ENCODE measurements at regions not wholly inside any gene's neighbourhood (a gene's known extent, or its start where the extent isn't known, plus 50 kb on each side); places are given as distances from the start of the nearest gene placed in this dataset.

DNA sequence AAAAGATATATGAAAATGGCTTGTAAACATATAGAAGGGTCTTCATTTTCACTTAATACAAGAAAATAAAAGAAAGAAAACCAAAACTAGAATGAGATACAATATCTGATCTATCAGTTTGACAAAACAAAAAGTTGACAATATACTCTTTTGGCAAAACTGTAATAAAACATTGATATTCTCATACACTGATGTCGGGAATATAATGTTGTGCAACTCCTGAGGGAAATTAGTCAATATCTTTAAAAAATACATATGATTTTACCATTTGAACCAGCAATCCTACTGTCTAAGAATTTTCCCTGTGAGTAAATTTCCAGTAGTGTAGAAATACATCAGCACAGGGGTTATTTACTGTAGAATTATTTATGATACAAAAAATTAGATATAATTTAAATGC is 336.1 kb upstream of the FSIP2 start:
- TF ChIP-seq EZH2 (IDR thresholded peaks at IDR 0.05; ENCODE audit: borderline replicate concordance, low read depth, low read length, severe bottlenecking) (no peak), POLR2AphosphoS5 (IDR thresholded peaks at IDR 0.05; ENCODE audit: insufficient read depth, low read depth, low read length) (no peak), JUN (IDR thresholded peaks at IDR 0.05; ENCODE audit: borderline replicate concordance, insufficient read depth, insufficient read length, low read depth) (no peak), GATA2 (IDR thresholded peaks at IDR 0.05; ENCODE audit: insufficient read depth, insufficient read length, low read depth, low read length) (no peak), FOS (IDR thresholded peaks at IDR 0.05; ENCODE audit: borderline replicate concordance, insufficient read depth, low read length) (no peak), MYC (IDR thresholded peaks at IDR 0.05; ENCODE audit: low read depth, low read length) (no peak)
- TF ChIP-seq, protein P1, sequence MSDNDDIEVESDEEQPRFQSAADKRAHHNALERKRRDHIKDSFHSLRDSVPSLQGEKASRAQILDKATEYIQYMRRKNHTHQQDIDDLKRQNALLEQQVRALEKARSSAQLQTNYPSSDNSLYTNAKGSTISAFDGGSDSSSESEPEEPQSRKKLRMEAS (IDR thresholded peaks at IDR 0.05; ENCODE audit: insufficient read depth, insufficient read length): no peak
- H3K9me1 ChIP-seq (replicated peaks; ENCODE audit: control insufficient read depth, extremely low read depth, insufficient read depth, low read length): no peaks in the 10 kb centered on the region
- no peaks in the 10 kb centered on the region for H3K36me3 ChIP-seq (ENCODE audit: control insufficient read depth in 2 of 2, extremely low read depth in 1 of 2, insufficient read depth in 2 of 2, low read length in 2 of 2)
- H3K79me2 ChIP-seq (ENCODE audit: control insufficient read depth, insufficient read depth, low read length): no peaks in the 10 kb centered on the region
- H3K4me1 ChIP-seq (ENCODE audit: control insufficient read depth, extremely low read depth, insufficient read depth, low read length): no peaks in the 10 kb centered on the region
- no peak overlapping the region for H3K4me2 ChIP-seq (ENCODE audit: insufficient read depth, low read length)
- H3K9ac ChIP-seq (replicated peaks; ENCODE audit: extremely low read depth, insufficient read depth, low read length): no peak overlapping the region
- POLR2A ChIA-PET: no interaction called here
- DNase-seq (ENCODE audit: low read depth, low spot score) (no peak), FAIRE-seq (no peak)
- no peaks in the 10 kb centered on the region for H4K20me1 ChIP-seq (replicated peaks; ENCODE audit: control insufficient read depth, extremely low read depth, insufficient read depth, low read length)
- no TSS peak for BruUV-seq (replicated peaks)
- no peaks in the 10 kb centered on the region for H3K9me3 ChIP-seq (replicated peaks; ENCODE audit: control insufficient read depth, insufficient read depth, low read length)
- intact Hi-C loops (cut with micrococcal nuclease): no loop called here
- H2AFZ ChIP-seq (ENCODE audit: low read depth, low read length): no peak overlapping the region
- H3K27ac ChIP-seq (ENCODE audit: insufficient read depth, low read depth, low read length): no peak overlapping the region
- no peaks in the 10 kb centered on the region for H3K27me3 ChIP-seq (ENCODE audit: control insufficient read depth in 2 of 2, insufficient read depth in 2 of 2, low read length in 2 of 2)
- dilution Hi-C loops (cut with MboI; ENCODE audit: extremely low pct_ligation_motif_present, low sequenced_read_pairs): no loop called here
- CTCF ChIA-PET: no interaction called here
- no peak overlapping the region for H3K4me3 ChIP-seq (replicated peaks in 1 of 3; ENCODE audit: insufficient read depth in 1 of 3, low read depth in 1 of 3, low read length in 3 of 3)

DNA sequence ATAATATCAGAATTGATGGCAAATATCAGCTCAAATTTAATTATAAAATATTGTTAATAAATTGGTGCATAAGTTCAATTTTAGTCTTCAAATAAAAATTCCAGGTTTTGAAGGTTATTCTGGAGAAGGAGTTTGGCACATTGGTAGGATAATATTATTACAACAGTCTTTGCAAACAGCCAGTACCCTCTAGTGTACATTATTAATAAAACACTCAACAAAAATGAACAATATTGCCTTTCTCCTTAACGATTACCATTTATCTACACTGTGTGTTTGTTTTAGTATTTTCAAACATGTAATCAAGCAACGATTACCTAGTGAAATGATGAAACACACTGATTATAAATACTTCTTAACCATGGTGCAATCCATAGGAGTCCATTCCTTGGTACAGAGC is 334.0 kb upstream of the FSIP2 start:
- H3K4me2 ChIP-seq (ENCODE audit: insufficient read depth, low read length): no peak overlapping the region
- no peaks in the 10 kb centered on the region for H3K27me3 ChIP-seq (ENCODE audit: control insufficient read depth in 2 of 2, insufficient read depth in 2 of 2, low read length in 2 of 2)
- dilution Hi-C loops (cut with MboI; ENCODE audit: extremely low pct_ligation_motif_present, low sequenced_read_pairs): no loop called here
- ChIA-PET POLR2A (no interaction called here), CTCF (no interaction called here)
- H3K79me2 ChIP-seq (ENCODE audit: control insufficient read depth, insufficient read depth, low read length): no peaks in the 10 kb centered on the region
- no peak overlapping the region for H3K4me3 ChIP-seq (replicated peaks in 1 of 3; ENCODE audit: insufficient read depth in 1 of 3, low read depth in 1 of 3, low read length in 3 of 3)
- intact Hi-C loops (cut with micrococcal nuclease): no loop called here
- DNase-seq (ENCODE audit: low read depth, low spot score) (no peak), FAIRE-seq (no peak)
- H3K9me3 ChIP-seq (replicated peaks; ENCODE audit: control insufficient read depth, insufficient read depth, low read length): no peaks in the 10 kb centered on the region
- no peaks in the 10 kb centered on the region for H4K20me1 ChIP-seq (replicated peaks; ENCODE audit: control insufficient read depth, extremely low read depth, insufficient read depth, low read length)
- no peaks in the 10 kb centered on the region for H3K9me1 ChIP-seq (replicated peaks; ENCODE audit: control insufficient read depth, extremely low read depth, insufficient read depth, low read length)
- no peaks in the 10 kb centered on the region for H3K36me3 ChIP-seq (ENCODE audit: control insufficient read depth in 2 of 2, extremely low read depth in 1 of 2, insufficient read depth in 2 of 2, low read length in 2 of 2)
- no peak overlapping the region for H3K9ac ChIP-seq (replicated peaks; ENCODE audit: extremely low read depth, insufficient read depth, low read length)
- TF ChIP-seq, protein P1 (IDR thresholded peaks at IDR 0.05; ENCODE audit: insufficient read depth, insufficient read length): no peak
- TF ChIP-seq FOS (IDR thresholded peaks at IDR 0.05; ENCODE audit: borderline replicate concordance, insufficient read depth, low read length) (no peak), GATA2 (IDR thresholded peaks at IDR 0.05; ENCODE audit: insufficient read depth, insufficient read length, low read depth, low read length) (no peak), JUN (IDR thresholded peaks at IDR 0.05; ENCODE audit: borderline replicate concordance, insufficient read depth, insufficient read length, low read depth) (no peak), POLR2AphosphoS5 (IDR thresholded peaks at IDR 0.05; ENCODE audit: insufficient read depth, low read depth, low read length) (no peak), MYC (IDR thresholded peaks at IDR 0.05; ENCODE audit: low read depth, low read length) (no peak), EZH2 (IDR thresholded peaks at IDR 0.05; ENCODE audit: borderline replicate concordance, low read depth, low read length, severe bottlenecking) (no peak), POLR2A (IDR thresholded peaks at IDR 0.05; ENCODE audit: low read depth, low read length) (no peak)
- TF ChIP-seq, protein P2, sequence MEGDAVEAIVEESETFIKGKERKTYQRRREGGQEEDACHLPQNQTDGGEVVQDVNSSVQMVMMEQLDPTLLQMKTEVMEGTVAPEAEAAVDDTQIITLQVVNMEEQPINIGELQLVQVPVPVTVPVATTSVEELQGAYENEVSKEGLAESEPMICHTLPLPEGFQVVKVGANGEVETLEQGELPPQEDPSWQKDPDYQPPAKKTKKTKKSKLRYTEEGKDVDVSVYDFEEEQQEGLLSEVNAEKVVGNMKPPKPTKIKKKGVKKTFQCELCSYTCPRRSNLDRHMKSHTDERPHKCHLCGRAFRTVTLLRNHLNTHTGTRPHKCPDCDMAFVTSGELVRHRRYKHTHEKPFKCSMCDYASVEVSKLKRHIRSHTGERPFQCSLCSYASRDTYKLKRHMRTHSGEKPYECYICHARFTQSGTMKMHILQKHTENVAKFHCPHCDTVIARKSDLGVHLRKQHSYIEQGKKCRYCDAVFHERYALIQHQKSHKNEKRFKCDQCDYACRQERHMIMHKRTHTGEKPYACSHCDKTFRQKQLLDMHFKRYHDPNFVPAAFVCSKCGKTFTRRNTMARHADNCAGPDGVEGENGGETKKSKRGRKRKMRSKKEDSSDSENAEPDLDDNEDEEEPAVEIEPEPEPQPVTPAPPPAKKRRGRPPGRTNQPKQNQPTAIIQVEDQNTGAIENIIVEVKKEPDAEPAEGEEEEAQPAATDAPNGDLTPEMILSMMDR (IDR thresholded peaks at IDR 0.05; ENCODE audit: extremely low read depth in 1 of 2, insufficient read depth in 1 of 2, low read depth in 1 of 2, low read length in 2 of 2): no peak
- no peak overlapping the region for H2AFZ ChIP-seq (ENCODE audit: low read depth, low read length)
- no TSS peak for BruUV-seq (replicated peaks)
- no peak overlapping the region for H3K27ac ChIP-seq (ENCODE audit: insufficient read depth, low read depth, low read length)
- H3K4me1 ChIP-seq (ENCODE audit: control insufficient read depth, extremely low read depth, insufficient read depth, low read length): no peaks in the 10 kb centered on the region

Measured in endothelial cell of umbilical vein (primary cell).